Left cardiac atrium (tissue), 4 donors: ENCODE measurements at regions not wholly inside any gene's neighbourhood (a gene's known extent, or its start where the extent isn't known, plus 50 kb on each side); places are given as distances from the start of the nearest gene placed in this dataset.

Experiments used
- ATAC-seq, 2 donors: fragments of 200-7000 bp; cut with Tn5 transposase; one replicate each; pipeline ENCODE4 v1.9.1; 2020; ENCODE audit warnings: mild to moderate bottlenecking in 2 of 2, moderate library complexity in 2 of 2
- DNase-seq: peaks from one replicate; pipeline ENCODE4 v3.0.0-alpha.2; 2020
- intact Hi-C, 2 donors: fragments of 100-400 bp; cut with DNase I; formaldehyde crosslinking; loops; one replicate each; pipeline versions ENCODE4 v1.14.1 to v1.15.1; 2022 to 2023
- donor health status: DM: no; HTN: yes; CAD: no.
- donor health status: DM: no; HTN: yes; CAD: no; lungs with severe emphysema.
- donor health status: DM: yes; HTN: yes; CAD: no.
- donor health status: Dilated cardiomyopathy.

- ATAC-seq: no peak
- intact Hi-C loops: no loop called here
- no peak for DNase-seq
Observed at GRCh38 chr7:80082213-80082612, 52.4 kb upstream of the GNAI1 start.

- intact Hi-C loops: no loop called here
- ATAC-seq (no peak), DNase-seq (no peak)
Observed at GRCh38 chr7:80078886-80079285, 55.7 kb upstream of the GNAI1 start.

- ATAC-seq (peak in 1 of 2 donors; percentile 63), DNase-seq (no peak)
- intact Hi-C loops: no loop called here
Observed at GRCh38 chr7:80078159-80078731, 56.4 kb upstream of the GNAI1 start.

- intact Hi-C loops: no loop called here
- ATAC-seq (no peak), DNase-seq (no peak)
Observed at GRCh38 chr7:80070391-80070790, 64.2 kb upstream of the GNAI1 start.

GRCh38 chr7:80066639-80067038 is 68.0 kb upstream of the GNAI1 start:
- ATAC-seq (no peak), DNase-seq (no peak)
- intact Hi-C loops: no loop called here

GRCh38 chr7:80063834-80064233 is 70.8 kb upstream of the GNAI1 start:
- ATAC-seq: no peak
- DNase-seq: no peak
- intact Hi-C loops: no loop called here

- intact Hi-C loops: no loop called here
- ATAC-seq (no peak), DNase-seq (no peak)
Observed at GRCh38 chr7:80060218-80060806, 74.3 kb upstream of the GNAI1 start.

- intact Hi-C loops: loop anchor here (5.0 to 10.0 kb wide), 2 partner anchors 335 to 337 kb away; no protein-coding TSS in a partner anchor
- no peak for ATAC-seq
- no peak for DNase-seq
Observed at GRCh38 chr7:80057488-80057887, 77.1 kb upstream of the GNAI1 start.

- ATAC-seq (no peak), DNase-seq (no peak)
- intact Hi-C loops: loop anchor here in 1 of 2 donors (10.0 kb wide), 1 partner anchor 340 kb away; no protein-coding TSS in a partner anchor
Observed at GRCh38 chr7:80054356-80054755, 80.3 kb upstream of the GNAI1 start.

- DNase-seq (no peak), ATAC-seq (no peak)
- intact Hi-C loops: loop anchor here in 1 of 2 donors (10.0 kb wide), 1 partner anchor 342 kb away; no protein-coding TSS in a partner anchor
Observed at GRCh38 chr7:80053124-80053523, 81.5 kb upstream of the GNAI1 start.

GRCh38 chr7:80047856-80048459 is 86.7 kb upstream of the GNAI1 start:
- no peak for DNase-seq
- ATAC-seq: no peak
- intact Hi-C loops: loop anchor here in 1 of 2 donors (10.0 kb wide), 1 partner anchor 753 kb away; no protein-coding TSS in a partner anchor

- intact Hi-C loops: loop anchor here in 1 of 2 donors (10.0 kb wide), 1 partner anchor 752 kb away; no protein-coding TSS in a partner anchor
- DNase-seq (no peak), ATAC-seq (no peak)
Observed at GRCh38 chr7:80047032-80047431, 87.6 kb upstream of the GNAI1 start.

GRCh38 chr7:80044796-80045195 is 89.8 kb upstream of the GNAI1 start:
- intact Hi-C loops: loop anchor here in 1 of 2 donors (10.0 kb wide), 1 partner anchor 750 kb away; no protein-coding TSS in a partner anchor
- ATAC-seq: no peak
- DNase-seq: no peak

GRCh38 chr7:80040752-80041151 is 93.9 kb upstream of the GNAI1 start:
- DNase-seq (no peak), ATAC-seq (no peak)
- intact Hi-C loops: loop anchor here in 1 of 2 donors (10.0 kb wide), 1 partner anchor 746 kb away; no protein-coding TSS in a partner anchor

GRCh38 chr7:80040335-80040734 is 94.3 kb upstream of the GNAI1 start:
- intact Hi-C loops: loop anchor here in 1 of 2 donors (10.0 kb wide), 1 partner anchor 746 kb away; no protein-coding TSS in a partner anchor
- ATAC-seq (no peak), DNase-seq (no peak)

- peak in 1 of 2 donors; percentile 54 for ATAC-seq
- intact Hi-C loops: no loop called here
- DNase-seq: no peak
Observed at GRCh38 chr7:80039251-80039884, 95.3 kb upstream of the GNAI1 start.

GRCh38 chr7:80037689-80038088 is 96.9 kb upstream of the GNAI1 start:
- intact Hi-C loops: no loop called here
- no peak for ATAC-seq
- DNase-seq: no peak

- DNase-seq (no peak), ATAC-seq (no peak)
- intact Hi-C loops: no loop called here
Observed at GRCh38 chr7:80036107-80036506, 98.5 kb upstream of the GNAI1 start.

- intact Hi-C loops: no loop called here
- DNase-seq: no peak
Observed at GRCh38 chr7:80028717-80029116, 105.9 kb upstream of the GNAI1 start.

GRCh38 chr7:80027611-80028173 is 106.9 kb upstream of the GNAI1 start:
- ATAC-seq (peak in 1 of 2 donors; percentile 38), DNase-seq (no peak)
- intact Hi-C loops: no loop called here

More at GRCh38 chr7:80028717-80029116, 105.9 kb upstream of the GNAI1 start:
- no peak for ATAC-seq
